ENCODE measurements at regions not wholly inside any gene's neighbourhood (a gene's known extent, or its start where the extent isn't known, plus 50 kb on each side); places are given as distances from the start of the nearest gene placed in this dataset.

GRCh38 chr4:156021298-156021697 lies 67.6 kb upstream of the CTSO start:
- intact Hi-C loops (cut with DNase I; ENCODE audit: low total_unique reads), result no loop called here
- WGBS, 2 donors, result 78 to 87% methylated on average over 6 of the region's 6 CpGs
- no peak for TF ChIP-seq CTCF (IDR thresholded peaks at IDR 0.05)
- TF ChIP-seq POLR2A (IDR thresholded peaks at IDR 0.05), result no peak
- no peak overlapping the region for H3K4me3 ChIP-seq (ENCODE audit: low read depth, poor library complexity, severe bottlenecking)
- DNase-seq (ENCODE audit: low spot score in 2 of 2), result no peak

GRCh38 chr4:156019246-156019645 lies 65.6 kb upstream of the CTSO start:
- WGBS, 2 donors, result 56 to 60% methylated on average over 2 of the region's 2 CpGs
- no peak for DNase-seq (ENCODE audit: low spot score in 2 of 2)
- intact Hi-C loops (cut with DNase I; ENCODE audit: low total_unique reads), result no loop called here
- H3K4me3 ChIP-seq (ENCODE audit: low read depth, poor library complexity, severe bottlenecking), result no peak overlapping the region
- TF ChIP-seq CTCF (IDR thresholded peaks at IDR 0.05), result no peak
- no peak for TF ChIP-seq POLR2A (IDR thresholded peaks at IDR 0.05)

GRCh38 chr4:156018383-156018782 lies 64.7 kb upstream of the CTSO start:
- no peak overlapping the region for H3K4me3 ChIP-seq (ENCODE audit: low read depth, poor library complexity, severe bottlenecking)
- no peak for TF ChIP-seq POLR2A (IDR thresholded peaks at IDR 0.05)
- TF ChIP-seq CTCF (IDR thresholded peaks at IDR 0.05), result no peak
- no peak for DNase-seq (ENCODE audit: low spot score in 2 of 2)
- 60 to 63% methylated on average over 5 of the region's 5 CpGs for WGBS, 2 donors
- intact Hi-C loops (cut with DNase I; ENCODE audit: low total_unique reads), result no loop called here

GRCh38 chr4:156015781-156016180 lies 62.1 kb upstream of the CTSO start:
- H3K4me3 ChIP-seq (ENCODE audit: low read depth, poor library complexity, severe bottlenecking), result no peak overlapping the region
- intact Hi-C loops (cut with DNase I; ENCODE audit: low total_unique reads), result no loop called here
- 81 to 84% methylated on average over 1 of the region's 1 CpG for WGBS, 2 donors
- no peak for TF ChIP-seq POLR2A (IDR thresholded peaks at IDR 0.05)
- no peak for TF ChIP-seq CTCF (IDR thresholded peaks at IDR 0.05)
- DNase-seq (ENCODE audit: low spot score in 2 of 2), result no peak

GRCh38 chr4:156006192-156006591 lies 52.5 kb upstream of the CTSO start:
- H3K4me3 ChIP-seq (ENCODE audit: low read depth, poor library complexity, severe bottlenecking), result no peak overlapping the region
- intact Hi-C loops (cut with DNase I; ENCODE audit: low total_unique reads), result no loop called here
- DNase-seq (ENCODE audit: low spot score in 2 of 2), result no peak
- 95 to 98% methylated on average over 16 of the region's 16 CpGs for WGBS, 2 donors
- TF ChIP-seq CTCF (IDR thresholded peaks at IDR 0.05) (no peak), POLR2A (IDR thresholded peaks at IDR 0.05) (no peak)

Data from lower leg skin (tissue), 4 donors.